Stomach (tissue), 4 donors: ENCODE measurements at regions not wholly inside any gene's neighbourhood (a gene's known extent, or its start where the extent isn't known, plus 50 kb on each side); places are given as distances from the start of the nearest gene placed in this dataset.

Experiments used
- CTCF ChIP-seq, 7 experiments: fragments of 450-650 bp in 4 of 7; fragments of 200-600 bp in 3 of 7; sonication (generic) in 3 of 7; IDR thresholded peaks; one replicate each; pipeline ENCODE4 v1.5.1; 2016 to 2019; ENCODE audit warnings: antibody characterized with exemption in 7 of 7, control low read depth in 2 of 7, mild to moderate bottlenecking in 1 of 7
- EP300 ChIP-seq: sonication (generic); formaldehyde crosslinking; IDR thresholded peaks from one replicate; pipeline ENCODE4 v1.6.1; 2017; ENCODE audit warnings: antibody characterized with exemption
- POLR2A ChIP-seq, 4 donors: fragments of 450-650 bp; IDR thresholded peaks; one replicate each; pipeline ENCODE4 v1.6.1; 2016; ENCODE audit warnings: antibody characterized with exemption in 4 of 4, control low read depth in 2 of 4, mild to moderate bottlenecking in 1 of 4, moderate library complexity in 1 of 4
- POLR2AphosphoS5 ChIP-seq, 3 donors: sonication (generic); formaldehyde crosslinking; IDR thresholded peaks; one replicate each; pipeline ENCODE4 v1.6.1; 2016; ENCODE audit warnings: antibody characterized with exemption in 3 of 3

DNA sequence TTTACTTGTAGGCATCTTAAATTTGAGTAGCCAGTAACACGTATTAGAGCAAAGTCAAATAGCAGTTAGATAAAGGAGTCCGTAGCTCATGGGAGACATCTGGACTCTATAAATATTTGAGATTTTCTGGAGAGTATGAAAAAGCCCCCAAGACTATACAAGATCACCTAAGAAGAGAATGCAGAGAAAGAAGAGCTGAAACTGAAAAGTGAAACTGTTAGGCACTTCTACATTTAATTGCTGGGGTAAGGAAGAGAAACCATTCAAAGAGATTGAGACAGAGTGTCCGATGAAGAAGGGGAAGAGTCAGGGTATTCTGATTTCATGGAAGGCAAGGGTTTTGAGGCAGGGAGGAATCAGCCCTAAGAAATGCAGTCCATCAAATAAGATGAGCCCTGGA, 2372.1 kb downstream of the MAT2B start:
- TF ChIP-seq POLR2AphosphoS5 (IDR thresholded peaks at IDR 0.05), result no peak
- no peak for TF ChIP-seq POLR2A (IDR thresholded peaks at IDR 0.05)
- no peak for TF ChIP-seq CTCF (IDR thresholded peaks at IDR 0.05)
- no peak for TF ChIP-seq EP300
